Muscle of arm (tissue), 1 donor: ENCODE measurements at regions not wholly inside any gene's neighbourhood (a gene's known extent, or its start where the extent isn't known, plus 50 kb on each side); places are given as distances from the start of the nearest gene placed in this dataset.

Experiments
- DNase-seq: peaks from one replicate; pipeline ENCODE4 v3.0.0-alpha.2; 2013

GRCh38 chr17:52235516-52235915, 77.0 kb upstream of the CA10 start:
- no peak for DNase-seq

GRCh38 chr17:52233632-52234031, 75.1 kb upstream of the CA10 start:
- no peak for DNase-seq

DNA sequence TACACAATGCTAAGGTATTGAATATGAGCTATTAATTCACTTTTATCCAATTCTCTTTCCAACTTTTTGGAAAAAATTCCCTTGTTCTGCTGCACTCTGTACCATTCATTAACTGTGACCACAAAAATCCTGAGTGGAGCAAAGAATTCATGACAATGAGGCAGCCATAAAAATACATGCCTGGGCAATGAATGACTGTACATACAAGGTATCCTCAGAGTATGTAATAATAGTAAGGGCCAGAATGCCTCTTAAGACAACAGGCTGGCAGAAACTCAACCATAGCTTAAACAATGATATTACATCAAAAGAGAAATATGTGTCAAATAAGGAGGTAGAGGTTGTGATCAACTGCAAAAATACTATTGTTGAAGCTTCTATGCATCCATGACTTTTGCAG, 74.7 kb upstream of the CA10 start:
- DNase-seq = no peak

GRCh38 chr17:52228823-52229222, 70.3 kb upstream of the CA10 start:
- no peak for DNase-seq

GRCh38 chr17:52227926-52228325, 69.4 kb upstream of the CA10 start:
- no peak for DNase-seq

DNA sequence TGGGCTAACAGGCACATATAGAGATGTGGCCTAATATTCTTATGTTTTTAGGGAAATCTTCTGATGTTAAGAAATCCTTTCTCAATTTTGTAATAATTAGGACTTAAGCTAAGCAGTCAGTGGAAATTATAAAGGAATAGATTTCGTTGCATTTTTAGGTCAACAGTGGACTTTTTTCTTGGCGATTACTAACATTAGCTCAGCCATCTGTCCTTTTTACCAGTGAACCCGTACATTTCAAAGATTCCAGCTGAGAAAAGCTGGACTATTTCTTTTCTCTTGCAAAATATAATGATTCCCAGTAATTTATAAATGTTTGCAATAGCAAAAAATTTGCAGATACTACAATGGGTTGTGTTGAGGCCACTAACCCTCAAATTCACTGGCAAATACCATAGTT, 54.9 kb upstream of the CA10 start:
- DNase-seq = no peak

GRCh38 chr17:52212851-52213250, 54.3 kb upstream of the CA10 start:
- DNase-seq = no peak

GRCh38 chr17:52209507-52209906, 51.0 kb upstream of the CA10 start:
- DNase-seq = no peak
